Astrocyte (in vitro differentiated cells and primary cell): ENCODE measurements at regions not wholly inside any gene's neighbourhood (a gene's known extent, or its start where the extent isn't known, plus 50 kb on each side); places are given as distances from the start of the nearest gene placed in this dataset.

Experiments used
- DNase-seq: peaks from one replicate; pipeline ENCODE4 v3.0.0-alpha.2; 2010; ENCODE audit warnings: low read depth
- FAIRE-seq: peaks from 2 replicates; lab custom pipeline; 2011; peaks lifted over from hg19 to GRCh38; lab: Jason Lieb, UNC
- H2AFZ ChIP-seq: 2 replicates; pipeline ENCODE4 v1.6.0; 2012; ENCODE audit warnings: low read depth, low read length, inconsistent platforms
- H3K27ac ChIP-seq: 2 replicates; pipeline ENCODE4 v1.5.1; 2011; ENCODE audit warnings: low read depth, low read length, inconsistent platforms
- H3K27me3 ChIP-seq: 2 replicates; pipeline ENCODE4 v1.6.0; 2011; ENCODE audit warnings: low read length, inconsistent platforms; ENCODE audit not compliant: insufficient read depth
- H3K36me3 ChIP-seq: 2 replicates; pipeline ENCODE4 v1.5.1; 2011; ENCODE audit warnings: low read length, inconsistent platforms; ENCODE audit not compliant: insufficient read depth
- H3K4me1 ChIP-seq: 2 replicates; pipeline ENCODE4 v1.5.1; 2011; ENCODE audit warnings: low read length, inconsistent platforms; ENCODE audit not compliant: insufficient read depth
- H3K4me2 ChIP-seq: 2 replicates; pipeline ENCODE4 v1.6.0; 2012; ENCODE audit warnings: low read length, inconsistent platforms
- H3K4me3 ChIP-seq: 2 replicates; pipeline ENCODE4 v1.5.1; 2011; ENCODE audit warnings: low read depth, mild to moderate bottlenecking, low read length, inconsistent platforms; ENCODE audit not compliant: insufficient read depth
- H3K79me2 ChIP-seq: 2 replicates; pipeline ENCODE4 v1.6.0; 2012; ENCODE audit warnings: mild to moderate bottlenecking, low read length, inconsistent platforms; ENCODE audit not compliant: insufficient read depth
- H3K9ac ChIP-seq: 2 replicates; pipeline ENCODE4 v1.6.0; 2012; ENCODE audit warnings: mild to moderate bottlenecking, low read length, inconsistent platforms
- H3K9me3 ChIP-seq: 2 replicates; pipeline ENCODE4 v1.5.1; 2012; ENCODE audit warnings: low read depth, mild to moderate bottlenecking, low read length, inconsistent platforms; ENCODE audit not compliant: insufficient read depth
- H4K20me1 ChIP-seq: 2 replicates; pipeline ENCODE4 v1.6.0; 2012; ENCODE audit warnings: low read length, inconsistent platforms; ENCODE audit not compliant: insufficient read depth
- H3K27ac Mint-ChIP-seq: one replicate; pipeline ENCODE4 v1.8.0; 2021; ENCODE audit warnings: mild to moderate bottlenecking, mixed read lengths; ENCODE audit not compliant: unreplicated experiment
- H3K27me3 Mint-ChIP-seq: one replicate; pipeline ENCODE4 v1.8.0; 2021; ENCODE audit warnings: low read depth, mixed read lengths; ENCODE audit not compliant: unreplicated experiment
- H3K36me3 Mint-ChIP-seq: one replicate; pipeline ENCODE4 v1.8.0; 2021; ENCODE audit warnings: low read depth, mixed read lengths; ENCODE audit not compliant: unreplicated experiment
- H3K4me1 Mint-ChIP-seq: one replicate; pipeline ENCODE4 v1.8.0; 2021; ENCODE audit warnings: low read depth, mixed read lengths; ENCODE audit not compliant: unreplicated experiment
- H3K4me3 Mint-ChIP-seq: one replicate; pipeline ENCODE4 v1.8.0; 2021; ENCODE audit warnings: mild to moderate bottlenecking, moderate library complexity, mixed read lengths; ENCODE audit not compliant: unreplicated experiment
- H3K9me3 Mint-ChIP-seq: one replicate; pipeline ENCODE4 v1.8.0; 2021; ENCODE audit warnings: mild to moderate bottlenecking, mixed read lengths; ENCODE audit not compliant: unreplicated experiment
- EZH2 ChIP-seq: IDR thresholded peaks from 2 replicates; pipeline ENCODE4 v1.6.1; 2012; ENCODE audit warnings: mild to moderate bottlenecking, low read length, inconsistent platforms; ENCODE audit not compliant: insufficient read depth
- TF ChIP-seq, protein P1 (sequence below): IDR thresholded peaks from 2 replicates; pipeline ENCODE4 v1.5.1; 2011; ENCODE audit warnings: low read depth, mild to moderate bottlenecking, inconsistent platforms, low read length, moderate library complexity; ENCODE audit not compliant: insufficient read depth

GRCh38 chr1:117795792-117796191 lies 133.6 kb downstream of the GDAP2 start:
- Mint-ChIP-seq H3K4me3 (no peak overlapping the region), H3K27ac (no peak overlapping the region), H3K9me3 (no peaks in the 10 kb centered on the region), H3K27me3 (no peaks in the 10 kb centered on the region), H3K4me1 (peaks cover 6% of the 10 kb centered on the region), H3K36me3 (no peaks in the 10 kb centered on the region)
- Histone ChIP-seq H3K4me2 (peak overlapping the region; percentile 7), H3K9ac (no peak overlapping the region), H4K20me1 (no peaks in the 10 kb centered on the region), H3K4me1 (no peaks in the 10 kb centered on the region), H3K4me3 (no peak overlapping the region), H3K79me2 (no peaks in the 10 kb centered on the region), H3K36me3 (no peaks in the 10 kb centered on the region), H2AFZ (no peak overlapping the region), H3K9me3 (no peaks in the 10 kb centered on the region), H3K27ac (peak overlapping the region; percentile 40), H3K27me3 (no peaks in the 10 kb centered on the region)
- DNase-seq (no peak), FAIRE-seq (no peak)
- TF ChIP-seq, protein P1, sequence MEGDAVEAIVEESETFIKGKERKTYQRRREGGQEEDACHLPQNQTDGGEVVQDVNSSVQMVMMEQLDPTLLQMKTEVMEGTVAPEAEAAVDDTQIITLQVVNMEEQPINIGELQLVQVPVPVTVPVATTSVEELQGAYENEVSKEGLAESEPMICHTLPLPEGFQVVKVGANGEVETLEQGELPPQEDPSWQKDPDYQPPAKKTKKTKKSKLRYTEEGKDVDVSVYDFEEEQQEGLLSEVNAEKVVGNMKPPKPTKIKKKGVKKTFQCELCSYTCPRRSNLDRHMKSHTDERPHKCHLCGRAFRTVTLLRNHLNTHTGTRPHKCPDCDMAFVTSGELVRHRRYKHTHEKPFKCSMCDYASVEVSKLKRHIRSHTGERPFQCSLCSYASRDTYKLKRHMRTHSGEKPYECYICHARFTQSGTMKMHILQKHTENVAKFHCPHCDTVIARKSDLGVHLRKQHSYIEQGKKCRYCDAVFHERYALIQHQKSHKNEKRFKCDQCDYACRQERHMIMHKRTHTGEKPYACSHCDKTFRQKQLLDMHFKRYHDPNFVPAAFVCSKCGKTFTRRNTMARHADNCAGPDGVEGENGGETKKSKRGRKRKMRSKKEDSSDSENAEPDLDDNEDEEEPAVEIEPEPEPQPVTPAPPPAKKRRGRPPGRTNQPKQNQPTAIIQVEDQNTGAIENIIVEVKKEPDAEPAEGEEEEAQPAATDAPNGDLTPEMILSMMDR = no peak
- TF ChIP-seq EZH2 = no peak

- H3K4me1 Mint-ChIP-seq = peaks cover 6% of the 10 kb centered on the region
Measured at GRCh38 chr1:117796226-117796625, 133.2 kb downstream of the GDAP2 start.

GRCh38 chr1:117798550-117798949 lies 130.9 kb downstream of the GDAP2 start:
- H3K4me3 ChIP-seq = no peak overlapping the region
- Mint-ChIP-seq H3K27ac (no peak overlapping the region), H3K4me3 (no peak overlapping the region), H3K4me1 (peaks cover 6% of the 10 kb centered on the region), H3K9me3 (no peaks in the 10 kb centered on the region), H3K36me3 (no peaks in the 10 kb centered on the region), H3K27me3 (no peaks in the 10 kb centered on the region)
- H2AFZ ChIP-seq = no peak overlapping the region
- no peaks in the 10 kb centered on the region for H3K79me2 ChIP-seq
- H3K27me3 ChIP-seq = no peaks in the 10 kb centered on the region
- no peaks in the 10 kb centered on the region for H3K9me3 ChIP-seq
- no peaks in the 10 kb centered on the region for H4K20me1 ChIP-seq
- H3K36me3 ChIP-seq = no peaks in the 10 kb centered on the region
- H3K9ac ChIP-seq = no peak overlapping the region
- H3K4me2 ChIP-seq = no peak overlapping the region
- DNase-seq = no peak
- no peak overlapping the region for H3K27ac ChIP-seq
- no peak for TF ChIP-seq EZH2
- TF ChIP-seq, protein P1 = no peak
- H3K4me1 ChIP-seq = no peaks in the 10 kb centered on the region
- FAIRE-seq = no peak

More at GRCh38 chr1:117796226-117796625, 133.2 kb downstream of the GDAP2 start:
- no peak overlapping the region for H3K27ac Mint-ChIP-seq
- H3K4me3 Mint-ChIP-seq = no peak overlapping the region
- TF ChIP-seq, protein P1 = no peak
- no peak for TF ChIP-seq EZH2
- peak overlapping the region; percentile 7 for H3K4me2 ChIP-seq
- H3K36me3 Mint-ChIP-seq = no peaks in the 10 kb centered on the region
- no peak overlapping the region for H3K9ac ChIP-seq
- FAIRE-seq = no peak
- H3K36me3 ChIP-seq = no peaks in the 10 kb centered on the region
- no peaks in the 10 kb centered on the region for H3K79me2 ChIP-seq
- DNase-seq = no peak
- no peaks in the 10 kb centered on the region for H3K4me1 ChIP-seq
- H4K20me1 ChIP-seq = no peaks in the 10 kb centered on the region
- no peaks in the 10 kb centered on the region for H3K9me3 ChIP-seq
- no peak overlapping the region for H2AFZ ChIP-seq
- H3K9me3 Mint-ChIP-seq = no peaks in the 10 kb centered on the region
- H3K4me3 ChIP-seq = no peak overlapping the region
- no peaks in the 10 kb centered on the region for H3K27me3 ChIP-seq
- H3K27ac ChIP-seq = no peak overlapping the region
- H3K27me3 Mint-ChIP-seq = no peaks in the 10 kb centered on the region
